Fibroblast of skin of left biceps (primary cell): ENCODE measurements at regions not wholly inside any gene's neighbourhood (a gene's known extent, or its start where the extent isn't known, plus 50 kb on each side); places are given as distances from the start of the nearest gene placed in this dataset.
"Not testable (repeated sequence)": the region's sequence is repeated elsewhere in the genome, so short reads cannot be mapped to it uniquely, and the experiment has no call there.

ENCODE experiments used
- DNase-seq, 2 experiments: peaks; one replicate each; pipeline ENCODE4 v3.0.0-alpha.2; 2013; ENCODE audit warnings: low read depth in 2 of 2

DNA sequence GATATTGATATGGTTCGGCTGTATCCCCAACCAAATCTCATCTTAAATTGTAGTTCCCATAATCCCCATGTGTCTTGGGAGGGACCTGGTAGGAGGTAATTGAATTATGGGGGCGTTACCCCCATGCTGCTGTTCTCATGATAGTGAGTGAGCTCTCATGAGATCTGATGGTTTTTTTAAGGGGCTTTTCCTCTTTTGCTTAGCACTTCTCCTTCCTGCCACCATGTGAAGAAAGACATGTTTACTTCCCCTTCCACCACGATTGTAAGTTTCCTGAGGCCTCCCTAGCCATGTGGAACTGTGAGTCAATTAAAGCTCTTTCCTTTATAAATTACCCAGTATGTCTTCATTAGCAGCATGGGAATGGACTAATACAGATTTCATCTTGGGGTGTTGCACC lies 358.6 kb downstream of the TXNL1 start:
- not testable (repeated sequence) for DNase-seq

DNA sequence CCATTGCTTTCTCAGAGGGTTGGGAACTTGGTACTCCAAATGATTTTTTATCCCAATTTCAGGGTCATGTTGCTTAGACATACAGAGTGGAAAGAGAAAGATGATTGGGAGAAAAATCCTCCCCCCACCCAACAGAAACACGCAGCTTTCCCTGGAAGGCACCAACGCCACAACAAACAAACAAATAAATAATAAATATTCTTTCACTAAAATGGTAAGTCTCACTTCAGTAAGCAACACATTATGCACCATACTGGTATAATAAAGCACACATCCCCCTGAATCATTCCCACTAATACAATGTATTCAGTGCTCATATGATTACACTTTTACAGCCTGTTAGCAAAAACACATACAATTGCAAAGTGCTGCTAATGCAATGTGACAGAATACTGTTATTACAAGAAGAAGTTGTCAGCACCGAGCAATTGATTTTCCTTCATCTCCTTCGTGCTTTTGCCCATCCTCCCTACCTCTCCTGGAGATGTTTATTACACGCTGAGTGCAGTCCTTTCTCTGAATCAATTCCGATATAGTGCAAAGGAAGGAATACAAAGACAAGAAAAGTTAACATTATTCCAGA lies 359.9 kb downstream of the TXNL1 start:
- no peak for DNase-seq

DNA sequence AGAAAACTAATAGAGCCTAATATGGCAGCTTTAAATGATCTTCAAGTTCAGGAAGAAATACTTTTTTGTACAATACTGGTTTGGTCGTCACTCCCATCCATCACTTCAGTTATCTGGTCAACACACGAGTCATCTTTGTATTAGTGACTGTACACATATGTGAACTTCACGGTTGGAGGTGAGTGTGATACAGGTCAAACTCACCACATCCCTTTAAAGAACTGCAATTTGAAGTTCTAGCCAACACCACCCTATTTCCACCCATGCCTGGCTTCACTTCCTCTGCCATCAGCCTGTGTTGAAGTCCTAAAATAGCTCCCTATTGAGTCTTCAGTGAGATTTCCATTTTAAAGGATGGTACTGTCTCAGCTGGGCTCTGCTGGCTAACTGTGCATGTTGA lies 361.9 kb downstream of the TXNL1 start:
- DNase-seq: no peak

DNA sequence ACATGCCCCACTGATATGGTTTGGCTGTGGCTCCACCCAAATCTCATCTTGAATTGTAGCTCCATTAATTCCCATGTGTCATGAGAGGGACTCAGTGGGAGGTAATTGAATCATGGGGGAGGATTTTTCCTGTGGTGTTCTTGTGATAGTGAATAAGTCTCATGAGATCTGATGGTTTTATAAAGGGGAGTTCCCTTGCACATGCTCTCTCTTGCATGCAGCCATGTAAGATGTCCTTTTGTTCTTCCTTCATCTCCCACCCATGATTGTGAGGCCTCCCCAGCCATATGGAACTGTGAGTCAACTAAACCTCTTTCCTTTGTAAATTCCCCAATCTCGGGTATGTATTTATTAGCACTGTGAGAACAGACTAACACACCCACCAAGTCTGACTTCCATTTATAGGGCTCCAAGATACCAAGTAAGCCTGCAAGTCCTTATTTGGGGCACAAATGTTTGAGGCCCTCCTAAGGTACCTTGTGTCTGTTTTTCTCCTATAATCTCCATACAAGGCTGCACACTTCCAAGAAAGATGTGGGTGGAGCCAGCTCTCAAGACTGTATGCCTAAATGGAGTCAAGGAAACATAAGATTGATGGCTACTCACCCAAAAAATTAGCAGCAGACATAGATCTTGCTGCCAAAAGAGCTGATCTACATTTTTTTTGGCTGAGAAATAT lies 364.7 kb downstream of the TXNL1 start:
- no peak for DNase-seq

DNA sequence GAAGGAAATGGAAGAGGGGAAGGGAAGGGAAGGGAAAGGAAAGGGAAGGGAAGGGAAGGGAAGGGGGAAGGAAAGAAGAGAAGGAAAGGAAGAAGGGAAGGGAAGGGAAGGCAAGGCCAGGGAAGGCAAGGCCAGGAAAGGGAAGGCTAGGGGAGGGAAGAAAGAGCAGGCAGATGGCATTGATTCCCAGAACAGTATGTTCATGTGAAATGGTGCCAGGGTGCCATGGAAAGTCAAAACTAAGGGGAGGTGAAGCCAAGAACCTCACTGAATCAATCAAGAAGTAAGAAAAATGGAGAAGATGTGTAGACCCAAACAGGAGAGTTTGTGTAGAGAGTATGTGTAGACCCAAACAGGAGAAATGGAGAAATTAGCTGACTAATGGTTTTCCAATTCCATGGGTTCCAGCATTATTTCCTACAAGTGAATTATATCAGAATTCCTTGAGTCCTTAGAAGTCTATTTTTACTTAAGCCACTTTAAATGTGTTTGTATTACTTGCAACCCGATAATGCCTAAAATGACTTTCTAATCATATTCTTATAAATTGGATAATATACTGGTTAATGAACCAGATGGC lies 367.6 kb downstream of the TXNL1 start:
- DNase-seq: no peak

DNA sequence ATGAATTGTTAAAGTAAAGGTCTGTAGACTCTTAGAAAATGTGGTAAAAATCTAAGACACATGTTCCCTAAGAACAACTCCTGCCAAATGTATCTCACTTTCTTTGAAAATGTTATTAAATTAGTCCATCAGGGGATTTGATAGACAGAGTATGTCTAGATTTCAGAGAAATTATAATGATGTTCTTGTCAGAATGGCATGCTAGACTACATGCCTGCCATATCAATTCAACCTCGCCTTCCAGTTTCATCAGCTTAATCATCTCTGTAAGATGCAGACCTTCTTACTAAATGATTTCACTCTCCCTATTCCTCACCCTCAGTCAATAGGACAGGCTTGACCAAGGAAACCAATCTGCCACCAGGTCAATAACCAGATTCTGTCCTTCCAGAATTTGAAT lies 368.4 kb downstream of the TXNL1 start:
- peak in 1 of 2 experiments; percentile 33 for DNase-seq

DNA sequence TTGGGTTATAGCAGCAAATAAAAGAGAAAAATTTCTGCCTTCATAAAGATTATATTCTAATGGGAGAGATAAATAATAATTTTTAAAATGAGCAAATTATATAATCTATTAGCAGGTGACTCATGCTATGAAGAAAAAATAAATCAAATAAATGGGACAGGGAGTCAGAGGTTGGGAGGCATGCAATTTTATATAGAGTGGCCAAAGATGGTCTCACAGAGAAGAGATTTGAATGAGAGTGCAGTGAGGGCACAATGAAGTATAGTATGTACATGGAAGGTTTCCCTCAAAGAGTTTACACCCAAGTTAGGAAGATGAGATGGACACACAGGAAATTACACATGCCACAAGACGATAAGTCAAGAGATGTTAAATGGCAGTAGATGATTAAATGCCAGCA lies 369.4 kb downstream of the TXNL1 start:
- DNase-seq: no peak

DNA sequence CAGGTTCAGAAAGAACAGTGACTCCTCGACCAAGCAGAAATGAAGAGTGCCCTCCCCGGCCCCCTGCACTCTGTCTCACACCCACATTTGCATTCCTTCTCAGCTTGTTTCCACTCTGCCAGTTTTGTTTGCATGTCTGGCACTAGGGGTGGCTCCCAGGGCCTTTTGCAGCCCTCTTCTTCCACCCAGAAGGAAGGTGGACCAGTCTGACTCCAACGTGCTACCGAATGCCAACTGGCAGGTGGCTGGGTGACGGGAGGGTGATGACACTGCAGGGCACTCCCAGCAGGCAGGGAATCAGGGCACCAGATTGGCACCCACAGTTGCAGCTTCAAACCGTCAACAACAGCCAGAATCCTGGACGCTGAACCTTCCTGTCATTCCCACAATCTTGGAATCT lies 371.1 kb downstream of the TXNL1 start:
- no peak for DNase-seq

DNA sequence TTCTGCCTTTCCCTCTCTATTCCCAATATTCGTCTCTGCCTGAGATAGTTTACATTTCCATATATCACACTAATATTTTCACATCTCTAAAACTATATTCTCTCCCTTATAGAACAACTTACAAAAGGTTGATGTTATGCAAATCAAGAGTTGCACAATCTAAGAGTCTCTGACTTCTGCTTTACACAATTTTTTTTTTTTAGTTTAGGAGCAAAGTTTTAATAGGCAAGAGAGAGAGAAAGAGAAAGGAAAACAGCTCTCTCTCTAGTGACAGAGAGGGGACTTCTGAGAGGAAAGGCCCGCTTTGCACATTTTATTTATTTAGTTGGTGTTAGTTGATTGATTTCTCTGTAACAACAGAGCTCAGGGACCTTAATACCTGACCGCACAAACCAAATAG lies 380.2 kb downstream of the TXNL1 start:
- no peak for DNase-seq

DNA sequence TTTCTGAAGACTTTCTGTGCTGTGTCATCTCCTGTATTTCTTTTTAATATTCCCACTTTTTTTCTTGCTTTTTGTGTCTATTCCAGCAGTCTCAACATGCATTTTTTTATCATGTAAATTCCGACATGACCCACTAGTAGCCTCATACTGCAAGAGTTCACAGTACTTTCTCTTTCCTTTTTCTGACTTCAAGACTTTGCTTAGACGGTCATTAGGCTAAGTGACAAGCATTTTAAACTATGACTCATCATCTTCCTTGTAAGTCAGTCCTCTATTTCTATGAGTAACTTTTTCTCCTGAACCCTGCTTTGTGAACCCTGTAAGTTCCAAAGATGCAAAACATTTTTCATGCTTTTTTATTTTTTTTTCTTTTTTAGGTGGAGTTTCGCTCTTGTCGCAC lies 381.2 kb downstream of the TXNL1 start:
- peak; percentile 42 to 61 for DNase-seq

DNA sequence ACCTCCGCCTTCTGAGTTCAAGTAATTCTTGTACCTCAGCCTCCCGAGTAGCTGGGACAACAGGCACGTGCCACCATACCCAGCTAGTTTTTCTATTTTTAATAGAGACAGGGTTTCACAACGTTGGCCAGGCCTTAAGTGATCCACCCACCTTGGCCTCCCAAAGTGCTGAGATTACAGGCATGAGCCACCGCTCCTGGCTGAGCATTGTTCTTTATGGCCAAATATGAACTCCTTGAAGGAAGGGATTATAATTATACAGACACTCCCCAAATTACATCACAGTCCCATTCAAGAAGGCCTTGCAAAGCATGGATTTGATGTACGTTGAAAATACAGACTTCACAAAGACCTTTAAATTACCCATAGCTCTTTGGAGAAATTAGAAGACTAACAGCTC lies 381.7 kb downstream of the TXNL1 start:
- no peak for DNase-seq

DNA sequence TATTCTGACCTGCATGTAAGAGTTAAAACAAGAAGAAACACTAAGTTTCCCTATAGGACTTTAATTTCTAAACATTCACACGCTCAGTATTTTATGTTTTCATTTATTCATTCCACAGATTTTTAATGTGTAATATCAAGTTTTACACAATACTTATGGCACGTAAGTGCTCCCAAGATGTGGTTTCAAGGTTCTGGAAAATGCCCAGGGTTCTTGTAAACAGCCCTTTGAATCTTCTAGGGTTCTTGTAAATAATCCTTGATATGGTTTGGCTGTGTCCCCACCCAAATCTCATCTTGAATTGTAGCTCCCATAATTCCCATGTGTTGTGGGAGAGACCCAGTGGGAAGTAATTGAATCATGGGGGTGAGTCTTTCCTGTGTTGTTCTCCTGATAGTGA lies 383.0 kb downstream of the TXNL1 start:
- DNase-seq: no peak

DNA sequence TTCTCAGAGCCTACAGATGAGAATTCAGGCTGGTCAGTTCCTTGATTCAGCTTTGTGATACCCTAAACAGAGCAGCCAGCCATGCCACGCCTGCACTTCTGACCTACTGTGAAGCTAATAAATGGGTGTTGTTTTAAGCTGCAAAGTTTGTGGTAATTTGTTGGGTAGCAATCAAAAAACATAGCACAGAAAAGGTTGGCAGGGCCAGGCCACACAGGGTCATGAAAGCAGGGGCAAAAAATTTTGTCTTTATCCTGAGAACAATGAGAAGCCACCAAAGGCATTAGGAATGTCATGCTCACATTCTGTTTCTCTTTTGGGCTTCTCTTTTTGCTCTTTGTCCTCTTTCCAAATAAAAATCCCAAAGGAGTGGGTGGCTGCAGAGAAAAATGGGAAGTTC lies 385.9 kb downstream of the TXNL1 start:
- DNase-seq: no peak

DNA sequence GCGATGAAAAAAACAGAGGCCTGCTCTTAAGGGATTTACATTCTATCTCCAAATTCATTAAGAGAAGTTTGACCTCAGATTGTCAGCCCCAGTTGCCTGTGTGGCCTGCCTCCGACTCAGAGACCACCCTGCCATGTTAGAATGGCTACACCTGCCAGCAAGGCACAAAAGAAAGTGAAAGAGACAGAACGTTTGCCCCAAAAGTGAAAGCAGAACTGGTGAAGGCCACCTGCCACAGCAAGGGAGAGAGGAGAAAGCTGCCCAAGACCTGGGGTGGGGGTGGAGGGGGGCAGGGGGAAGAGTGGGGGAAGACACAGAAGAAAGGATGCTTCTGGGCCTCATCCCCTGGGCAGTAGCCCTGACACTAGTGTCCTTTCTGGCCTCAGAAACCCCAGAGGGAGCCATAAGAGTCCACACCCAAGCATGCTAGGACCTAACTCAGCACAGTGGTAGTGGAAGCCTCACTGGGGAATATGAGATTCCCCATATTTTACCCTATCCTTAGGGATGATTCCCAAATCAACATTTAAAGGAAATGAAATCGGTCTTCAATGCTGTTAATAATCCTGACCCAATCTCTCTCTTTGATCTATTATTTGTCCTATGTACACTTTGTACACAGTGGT lies 389.7 kb downstream of the TXNL1 start:
- DNase-seq: no peak

DNA sequence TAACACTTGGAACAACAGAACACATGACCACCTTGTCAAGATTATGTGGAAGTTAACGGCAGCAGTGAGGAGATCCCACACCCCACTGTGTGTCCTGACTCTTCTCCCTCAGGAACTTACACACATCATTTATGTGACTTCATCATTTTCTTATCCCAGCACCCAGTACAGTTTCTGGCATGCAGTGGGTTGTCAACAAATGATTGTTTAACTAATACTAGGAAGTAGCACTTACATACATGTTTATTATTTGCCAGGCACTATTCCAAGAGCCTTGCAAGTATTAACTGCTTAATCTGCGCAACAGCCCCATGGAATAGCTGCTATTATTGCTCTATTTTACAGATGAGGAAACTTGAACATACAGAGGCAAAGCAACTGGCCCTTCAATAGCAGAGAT lies 391.5 kb downstream of the TXNL1 start:
- no peak for DNase-seq

DNA sequence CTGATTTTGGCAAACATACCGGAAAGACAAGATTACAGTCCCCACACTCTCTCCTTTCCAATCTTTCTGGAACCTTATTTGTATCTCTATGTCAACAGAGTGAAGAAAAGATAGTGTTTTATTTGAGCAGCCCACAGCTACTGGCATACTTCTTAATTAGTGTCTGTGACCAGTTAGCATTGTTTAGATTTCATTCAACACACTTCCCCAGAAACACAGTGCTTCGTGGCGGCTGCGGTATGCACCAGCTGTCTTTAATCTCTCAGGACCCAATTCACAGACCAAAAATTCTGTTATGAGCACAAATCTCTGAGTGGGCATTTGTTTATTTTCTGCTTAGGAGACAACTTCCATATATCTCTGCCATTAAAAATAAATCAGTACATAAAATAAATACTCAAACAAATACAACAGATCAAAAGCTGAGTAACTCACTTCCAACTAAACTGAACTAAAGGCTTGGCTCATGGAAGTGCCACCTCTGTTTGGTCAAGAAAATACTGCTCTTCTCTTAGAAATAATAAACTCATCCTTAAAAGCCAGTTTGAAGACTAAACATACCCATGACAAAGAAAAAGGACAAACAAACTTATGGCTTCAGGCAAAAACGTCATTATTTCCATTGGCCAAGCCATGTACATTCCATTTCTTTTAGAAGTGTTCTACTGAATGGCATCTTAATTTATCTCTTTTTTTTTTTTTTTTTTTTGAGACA lies 392.4 kb downstream of the TXNL1 start:
- peak; percentile 49 to 51 for DNase-seq

DNA sequence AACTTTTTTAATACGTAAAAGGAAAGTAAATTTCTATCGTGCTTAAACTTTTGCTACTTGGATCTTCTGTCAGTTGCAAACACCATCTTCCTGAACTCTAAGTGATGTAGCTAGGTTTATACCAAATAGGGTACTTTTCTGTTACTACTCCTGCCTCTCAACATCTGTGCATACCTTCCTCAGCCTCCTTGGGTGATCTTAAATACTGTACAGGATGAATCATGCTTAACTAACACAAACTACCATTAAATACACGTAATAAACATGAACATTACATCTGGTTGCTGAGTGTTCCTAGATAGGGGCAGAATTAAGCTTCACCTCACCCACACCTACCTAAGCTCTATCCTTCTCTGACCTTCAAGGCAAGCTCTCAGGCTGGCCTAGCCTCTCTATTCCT lies 398.0 kb downstream of the TXNL1 start:
- DNase-seq: peak; percentile 55 to 56

DNA sequence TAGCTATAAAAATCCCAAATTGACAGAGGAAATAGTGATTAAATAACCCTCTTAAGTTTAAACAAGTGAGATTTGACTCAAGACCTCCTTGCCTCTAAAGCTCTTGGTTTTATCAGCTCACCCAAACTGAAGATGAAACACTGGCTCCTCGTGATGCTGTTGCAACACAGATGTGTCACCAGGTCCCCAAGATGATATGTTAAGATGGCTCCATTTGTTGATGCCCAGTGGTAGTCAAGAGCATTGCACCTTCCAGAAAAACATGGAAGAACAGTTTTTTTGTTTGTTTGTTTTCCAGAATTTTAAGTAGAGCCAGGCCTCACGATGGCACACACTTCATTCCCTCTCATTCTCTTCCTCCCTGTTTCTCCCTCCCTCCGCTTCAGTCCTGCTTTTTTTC lies 399.8 kb downstream of the TXNL1 start:
- no peak for DNase-seq

DNA sequence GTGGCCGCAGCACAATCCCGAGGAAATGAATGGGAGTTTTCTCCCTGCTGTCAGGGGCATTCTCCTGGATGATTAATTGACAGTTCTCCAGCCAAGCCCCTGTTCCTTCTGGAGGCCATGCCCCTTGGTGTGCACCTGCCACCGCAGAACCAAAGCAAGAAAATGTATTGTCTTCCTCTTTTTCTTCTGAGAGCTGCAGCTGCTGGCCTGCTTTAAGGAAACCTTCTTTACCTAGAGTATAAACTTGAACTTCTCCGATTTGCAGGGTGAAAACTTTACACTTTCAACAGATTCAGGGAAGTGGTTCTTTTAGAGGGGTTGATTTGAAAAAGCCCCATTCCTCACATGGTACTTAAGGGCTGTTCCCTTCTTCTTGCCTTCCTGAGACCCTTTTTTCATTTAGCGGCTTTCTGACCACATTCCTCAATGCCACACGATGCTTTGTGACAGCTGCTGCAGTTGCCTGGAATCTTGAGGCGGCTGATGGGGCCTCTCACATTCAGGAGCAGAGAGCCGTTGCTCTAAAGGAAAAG lies 402.8 kb downstream of the TXNL1 start:
- no peak for DNase-seq

DNA sequence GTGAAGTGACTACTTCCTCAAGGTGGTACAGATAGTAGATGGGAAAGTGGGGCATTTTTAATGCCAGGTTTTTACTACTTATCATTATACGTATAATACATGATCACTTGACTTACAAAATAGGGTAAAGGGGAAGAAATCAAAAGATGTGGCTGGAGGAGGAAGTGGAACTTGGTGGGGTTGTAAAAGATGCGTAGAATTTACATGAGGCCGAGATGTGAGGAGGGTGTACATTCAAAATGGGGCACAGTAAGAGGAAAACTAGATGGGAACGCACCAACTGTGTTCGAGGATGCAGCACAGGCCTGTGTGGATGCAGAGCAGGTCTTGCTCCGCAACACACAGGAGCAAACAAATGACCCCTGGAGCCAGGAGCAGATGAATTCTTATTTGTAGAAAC lies 403.3 kb downstream of the TXNL1 start:
- no peak for DNase-seq

DNA sequence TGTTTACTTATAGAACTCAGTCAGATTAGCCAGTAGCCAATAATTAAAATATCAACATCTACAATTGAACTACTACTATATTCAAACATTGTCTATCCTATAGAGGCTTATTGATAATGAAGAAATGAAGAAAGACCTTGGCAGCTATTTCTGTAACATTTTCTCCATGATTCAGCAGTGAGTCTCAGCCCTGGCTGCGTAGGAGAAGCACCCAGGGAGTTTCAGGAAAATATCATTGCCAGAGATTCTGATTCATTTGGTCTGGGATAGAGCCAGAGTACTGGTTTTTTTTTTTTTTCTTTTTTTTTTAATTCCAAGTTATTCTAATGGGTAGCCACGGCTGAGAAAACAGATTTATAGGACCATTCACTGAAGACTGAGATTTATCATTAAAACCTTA lies 404.8 kb downstream of the TXNL1 start:
- DNase-seq: peak; percentile 82 to 83

DNA sequence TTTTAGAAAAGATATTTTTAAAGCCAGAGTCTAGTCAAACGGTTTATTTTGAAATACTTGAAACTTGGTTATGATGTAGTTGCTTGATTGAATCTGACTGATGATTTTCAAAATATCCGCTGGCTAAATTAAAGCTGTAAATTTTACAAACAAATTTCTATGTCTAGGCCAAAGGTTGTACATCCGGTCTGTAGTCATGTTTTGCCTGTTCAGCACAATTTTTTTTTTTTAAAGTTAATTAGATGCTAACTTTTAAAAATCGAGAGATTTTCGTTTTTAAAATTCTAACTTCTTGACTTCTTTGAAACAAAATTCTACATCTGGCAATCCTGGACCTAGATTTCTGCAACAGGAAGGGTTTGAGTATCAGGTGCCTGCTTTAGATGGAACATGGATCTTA lies 412.4 kb downstream of the TXNL1 start:
- no peak for DNase-seq
